Naive thymus-derived CD8-positive, alpha-beta T cell (primary cell): ENCODE measurements at regions not wholly inside any gene's neighbourhood (a gene's known extent, or its start where the extent isn't known, plus 50 kb on each side); places are given as distances from the start of the nearest gene placed in this dataset.

ENCODE experiments used
- ATAC-seq, 2 donors: fragments of 150-1000 bp; cut with Tn5 transposase in 1 of 2; sonication (Bioruptor Pico), chemical (Tn5 transposase) in 1 of 2; 1 replicate in 1 of 2; 2 replicates in 1 of 2; pipeline ENCODE4 v1.10.0; 2021; ENCODE audit warnings: mild to moderate bottlenecking in 2 of 2, moderate library complexity in 2 of 2
- POLR2A ChIA-PET: fragments of 350-600 bp; sonication (Branson Sonifier 250); formaldehyde crosslinking; loops from one replicate; lab custom pipeline; 2021; ENCODE audit warnings: antibody characterized with exemption; lab: Charles Lee
- DNase-seq, 10 donors: peaks; one replicate each; pipeline versions ENCODE4 v3.0.0 to v3.0.0-alpha.2; 2020 to 2022
- H3K27ac Mint-ChIP-seq, 10 donors: one replicate each; pipeline ENCODE4 v1.8.0; 2020 to 2022; ENCODE audit warnings: mild to moderate bottlenecking in 10 of 10, mixed read lengths in 10 of 10, moderate library complexity in 4 of 10, inconsistent platforms in 1 of 10
- H3K27me3 Mint-ChIP-seq, 5 donors: one replicate each; pipeline ENCODE4 v1.8.0; 2021 to 2022; ENCODE audit warnings: mixed read lengths in 5 of 5
- H3K36me3 Mint-ChIP-seq, 3 donors: one replicate each; pipeline ENCODE4 v1.8.0; 2020 to 2022; ENCODE audit warnings: mixed read lengths in 3 of 3, mild to moderate bottlenecking in 2 of 3, inconsistent platforms in 1 of 3
- H3K4me1 Mint-ChIP-seq, 4 donors: one replicate each; pipeline ENCODE4 v1.8.0; 2021 to 2022; ENCODE audit warnings: mixed read lengths in 4 of 4
- H3K4me3 Mint-ChIP-seq, 10 donors: one replicate each; pipeline ENCODE4 v1.8.0; 2020 to 2022; ENCODE audit warnings: mild to moderate bottlenecking in 10 of 10, mixed read lengths in 10 of 10, moderate library complexity in 6 of 10, inconsistent platforms in 1 of 10
- H3K9me3 Mint-ChIP-seq, 9 donors: one replicate each; pipeline ENCODE4 v1.8.0; 2020 to 2022; ENCODE audit warnings: mixed read lengths in 9 of 9, mild to moderate bottlenecking in 3 of 9, inconsistent platforms in 1 of 9, moderate library complexity in 1 of 9

DNA sequence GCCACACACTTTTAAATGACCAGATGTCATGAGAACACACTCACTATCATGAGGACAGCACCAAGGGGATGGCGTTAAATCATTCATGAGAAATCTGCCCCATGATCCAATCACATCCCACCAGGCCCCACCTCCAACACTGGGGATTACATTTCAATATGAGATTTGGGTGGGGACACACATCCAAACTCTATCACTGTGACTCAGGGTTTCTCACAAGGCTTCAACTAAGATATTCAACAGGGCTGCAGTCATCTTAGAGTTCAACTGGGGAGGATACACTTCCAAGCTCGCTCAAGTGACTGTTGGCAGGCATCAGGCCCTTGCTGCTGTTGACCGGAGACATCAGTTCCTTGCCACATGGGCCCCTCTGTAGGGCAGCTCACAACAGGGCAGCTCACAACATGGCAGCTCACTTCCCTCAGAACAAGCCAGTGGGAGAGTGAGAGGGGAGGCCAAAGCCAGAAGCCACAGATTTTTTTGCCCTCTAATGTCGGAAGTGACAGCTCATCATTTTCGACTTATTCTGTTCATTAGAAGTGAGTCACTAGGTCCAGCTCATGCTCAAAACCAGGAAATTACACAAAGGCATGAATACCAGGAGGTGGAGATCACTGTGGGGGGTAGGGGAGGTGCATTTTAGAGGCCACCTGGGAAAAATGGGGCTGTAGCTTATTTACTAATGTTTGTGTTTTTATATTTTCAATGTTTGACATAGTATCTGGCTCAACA, 50.8 kb upstream of the PTHLH start:
- H3K4me3 Mint-ChIP-seq, result no peak overlapping the region
- no peak overlapping the region for H3K27ac Mint-ChIP-seq
- H3K27me3 Mint-ChIP-seq, result peaks cover 6 to 31% (median 19%) of the 10 kb centered on the region in 5 donors
- H3K9me3 Mint-ChIP-seq, result peaks cover 0 to 4% (median 0%) of the 10 kb centered on the region in 9 donors
- POLR2A ChIA-PET, result no interaction called here
- no peak for ATAC-seq
- no peaks in the 10 kb centered on the region for H3K36me3 Mint-ChIP-seq
- DNase-seq, result no peak
- H3K4me1 Mint-ChIP-seq, result no peaks in the 10 kb centered on the region

DNA sequence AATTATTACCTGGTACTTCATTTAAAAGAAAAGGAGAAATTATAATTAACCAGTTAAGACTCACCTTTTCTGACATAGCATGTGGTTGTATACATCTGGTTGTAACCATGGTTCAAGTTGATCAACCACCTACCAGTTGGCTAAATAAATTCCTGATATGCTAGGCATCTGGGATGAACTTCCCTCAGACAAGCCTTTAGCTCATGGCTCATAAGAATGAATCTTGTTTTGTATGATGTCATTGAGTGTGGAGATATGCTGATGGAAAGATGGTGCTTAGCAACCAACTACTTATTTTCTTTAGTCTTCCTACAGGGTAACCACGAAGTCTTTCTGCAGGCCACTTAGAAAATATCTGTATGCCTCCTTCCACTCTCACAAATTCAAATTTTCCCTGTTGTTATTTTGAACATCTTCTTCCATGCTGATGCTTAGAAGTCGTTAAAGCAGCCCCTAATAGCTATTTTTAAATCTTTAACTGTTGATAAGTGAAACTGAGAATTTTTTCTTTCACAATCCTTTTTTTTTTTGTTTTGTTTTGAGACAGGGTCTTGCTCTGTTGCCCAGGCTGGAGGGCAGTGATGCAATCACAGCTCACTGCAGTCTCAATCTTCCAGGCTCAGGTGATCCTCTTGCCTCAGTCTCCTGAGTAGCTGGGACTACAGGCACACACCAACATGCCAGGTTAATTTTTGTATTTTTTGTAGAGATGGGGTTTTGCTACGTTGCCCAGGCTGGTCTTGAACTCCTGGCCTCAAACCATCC, 51.9 kb upstream of the PTHLH start:
- ATAC-seq, result no peak
- H3K9me3 Mint-ChIP-seq, result peaks cover 0 to 4% (median 0%) of the 10 kb centered on the region in 9 donors

DNA sequence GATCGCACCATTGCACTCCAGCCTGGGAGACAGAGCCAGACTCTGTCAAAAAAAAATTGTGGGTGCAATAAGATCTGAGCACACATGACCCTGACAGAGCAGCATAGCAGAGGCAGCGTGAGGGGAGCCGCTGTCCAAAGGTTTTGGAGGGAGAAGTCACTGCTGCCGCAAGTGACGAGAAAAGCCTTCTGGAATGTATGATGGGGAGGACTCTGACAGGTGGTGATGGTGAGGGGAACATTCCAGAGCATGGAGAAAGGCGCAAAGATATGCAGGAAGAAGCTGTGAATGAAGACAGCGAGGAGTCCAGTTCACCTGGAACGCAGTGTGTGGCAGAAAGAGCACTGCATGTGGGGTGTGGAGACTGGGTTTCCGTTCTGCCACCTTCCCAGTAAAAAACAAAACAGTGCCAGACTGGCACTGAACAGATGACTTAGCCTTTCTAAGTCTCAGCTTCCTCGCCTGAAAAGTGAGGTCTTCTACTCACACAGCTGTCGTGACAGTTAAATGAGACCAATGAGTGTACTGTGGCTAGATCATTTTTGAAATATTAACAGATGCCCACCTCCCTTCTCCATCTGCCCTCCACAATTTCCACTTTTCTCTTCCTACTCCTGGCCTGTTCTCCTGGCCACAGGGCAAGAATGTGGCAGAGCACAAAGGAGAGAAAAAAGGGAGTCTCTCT, 53.4 kb upstream of the PTHLH start:
- no peaks in the 10 kb centered on the region for H3K36me3 Mint-ChIP-seq
- DNase-seq (no peak), ATAC-seq (no peak)
- peaks cover 3 to 31% (median 19%) of the 10 kb centered on the region in 5 donors for H3K27me3 Mint-ChIP-seq
- no peak overlapping the region for H3K4me3 Mint-ChIP-seq
- H3K4me1 Mint-ChIP-seq, result no peaks in the 10 kb centered on the region
- H3K27ac Mint-ChIP-seq, result no peak overlapping the region
- H3K9me3 Mint-ChIP-seq, result peaks cover 0 to 3% (median 0%) of the 10 kb centered on the region in 9 donors
- POLR2A ChIA-PET, result no interaction called here

More for the DNA sequence above, 51.9 kb upstream of the PTHLH start:
- DNase-seq, result no peak
- peak overlapping the region in 1 of 10 donors; percentile 20 for H3K27ac Mint-ChIP-seq
- no peaks in the 10 kb centered on the region for H3K36me3 Mint-ChIP-seq
- POLR2A ChIA-PET, result interaction anchor here (0.7 kb wide), 1 partner anchor 229 kb away, joined by 3 read pairs; no protein-coding TSS in a partner anchor
- H3K4me1 Mint-ChIP-seq, result no peaks in the 10 kb centered on the region
- peaks cover 5 to 31% (median 19%) of the 10 kb centered on the region in 5 donors for H3K27me3 Mint-ChIP-seq
- H3K4me3 Mint-ChIP-seq, result no peak overlapping the region

DNA sequence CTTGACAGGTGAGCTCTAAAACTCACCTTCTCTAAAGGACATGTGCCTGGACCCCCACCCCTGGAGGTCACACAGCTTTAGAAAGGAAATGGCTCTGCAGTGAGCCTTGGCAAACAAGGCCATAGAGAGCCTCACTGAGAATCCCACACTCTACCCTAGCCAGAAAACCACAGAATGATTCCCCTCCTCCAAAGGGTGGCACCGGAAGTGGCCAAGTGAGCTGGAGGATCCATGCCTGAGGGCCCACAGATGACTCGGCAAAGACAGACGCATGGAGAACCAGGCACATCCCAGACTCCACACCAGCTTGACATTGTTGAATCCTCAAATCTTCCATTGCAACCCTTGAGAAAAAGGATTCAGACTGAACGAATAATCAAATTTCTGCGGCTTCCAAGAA, 54.2 kb upstream of the PTHLH start:
- no peaks in the 10 kb centered on the region for H3K36me3 Mint-ChIP-seq
- H3K9me3 Mint-ChIP-seq, result peaks cover 0 to 3% (median 0%) of the 10 kb centered on the region in 9 donors
- peaks cover 2 to 31% (median 19%) of the 10 kb centered on the region in 5 donors for H3K27me3 Mint-ChIP-seq
- ATAC-seq (no peak), DNase-seq (no peak)
- no peak overlapping the region for H3K27ac Mint-ChIP-seq
- POLR2A ChIA-PET, result no interaction called here
- H3K4me3 Mint-ChIP-seq, result no peak overlapping the region
- H3K4me1 Mint-ChIP-seq, result no peaks in the 10 kb centered on the region

DNA sequence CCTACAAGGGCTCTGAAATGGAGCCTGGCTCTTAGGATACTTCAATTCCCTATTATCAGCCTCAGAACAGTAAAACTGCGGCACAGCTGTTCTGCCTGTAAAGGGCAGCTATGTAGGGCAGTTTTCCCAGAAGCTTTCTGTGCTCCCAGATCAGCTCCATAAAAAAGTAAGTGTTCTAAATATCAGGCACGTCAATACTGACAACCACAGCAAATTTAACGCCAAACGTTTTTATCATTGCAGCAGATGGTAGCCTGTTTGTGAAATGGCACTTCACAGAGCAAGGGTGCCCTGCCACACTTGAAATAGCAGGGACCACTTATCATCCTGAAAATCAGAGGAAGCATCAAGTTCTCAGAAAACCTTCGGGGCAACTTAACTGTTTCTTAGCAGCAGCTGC, 54.8 kb upstream of the PTHLH start:
- Mint-ChIP-seq H3K9me3 (peaks cover 0 to 3% (median 0%) of the 10 kb centered on the region in 9 donors), H3K36me3 (no peaks in the 10 kb centered on the region), H3K4me3 (no peak overlapping the region), H3K4me1 (no peaks in the 10 kb centered on the region), H3K27me3 (peaks cover 2 to 31% (median 19%) of the 10 kb centered on the region in 5 donors), H3K27ac (no peak overlapping the region)
- POLR2A ChIA-PET, result no interaction called here
- DNase-seq (no peak), ATAC-seq (no peak)

DNA sequence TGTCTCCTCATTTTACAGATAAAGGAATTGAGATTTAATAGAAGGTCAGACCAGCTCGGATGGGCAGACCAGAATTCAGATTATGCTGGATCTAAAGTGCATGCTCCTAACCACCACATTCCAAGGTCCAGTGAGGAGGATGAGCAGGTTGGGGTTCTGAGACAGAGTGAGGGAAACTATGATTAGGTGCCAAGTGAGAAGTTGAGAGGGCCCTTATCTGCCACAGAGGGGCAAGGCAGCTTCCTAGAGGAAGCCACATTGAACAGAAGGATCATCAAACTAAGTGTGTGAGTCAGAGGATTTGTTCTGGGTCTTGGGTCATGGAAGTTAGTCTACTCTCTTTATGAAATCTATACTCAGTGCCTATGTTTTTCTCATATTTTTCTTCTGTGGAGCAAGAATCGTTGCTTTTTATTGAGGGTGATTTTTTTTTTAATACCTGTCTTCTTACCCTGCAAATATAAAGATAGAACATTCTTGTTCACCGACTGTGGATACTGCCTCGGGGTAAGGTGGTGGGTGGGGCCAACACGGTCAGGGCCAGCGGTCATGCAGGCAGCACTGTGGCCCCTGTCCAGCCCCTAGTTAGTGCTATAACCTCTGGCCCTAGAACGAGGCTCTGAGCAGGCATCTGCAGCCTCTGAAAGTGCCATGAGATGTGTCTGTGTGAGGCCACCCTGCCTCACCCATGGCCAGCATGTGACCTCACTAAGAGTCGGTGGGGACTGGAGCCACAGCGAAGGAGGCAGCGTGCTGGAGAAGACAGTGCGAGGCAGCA, 55.6 kb upstream of the PTHLH start:
- DNase-seq (no peak), ATAC-seq (no peak)
- H3K4me3 Mint-ChIP-seq, result no peak overlapping the region
- no peak overlapping the region for H3K27ac Mint-ChIP-seq
- H3K36me3 Mint-ChIP-seq, result no peaks in the 10 kb centered on the region
- no peaks in the 10 kb centered on the region for H3K4me1 Mint-ChIP-seq
- H3K27me3 Mint-ChIP-seq, result peaks cover 2 to 24% (median 14%) of the 10 kb centered on the region in 5 donors
- peaks cover 0 to 3% (median 0%) of the 10 kb centered on the region in 9 donors for H3K9me3 Mint-ChIP-seq
- POLR2A ChIA-PET, result no interaction called here

DNA sequence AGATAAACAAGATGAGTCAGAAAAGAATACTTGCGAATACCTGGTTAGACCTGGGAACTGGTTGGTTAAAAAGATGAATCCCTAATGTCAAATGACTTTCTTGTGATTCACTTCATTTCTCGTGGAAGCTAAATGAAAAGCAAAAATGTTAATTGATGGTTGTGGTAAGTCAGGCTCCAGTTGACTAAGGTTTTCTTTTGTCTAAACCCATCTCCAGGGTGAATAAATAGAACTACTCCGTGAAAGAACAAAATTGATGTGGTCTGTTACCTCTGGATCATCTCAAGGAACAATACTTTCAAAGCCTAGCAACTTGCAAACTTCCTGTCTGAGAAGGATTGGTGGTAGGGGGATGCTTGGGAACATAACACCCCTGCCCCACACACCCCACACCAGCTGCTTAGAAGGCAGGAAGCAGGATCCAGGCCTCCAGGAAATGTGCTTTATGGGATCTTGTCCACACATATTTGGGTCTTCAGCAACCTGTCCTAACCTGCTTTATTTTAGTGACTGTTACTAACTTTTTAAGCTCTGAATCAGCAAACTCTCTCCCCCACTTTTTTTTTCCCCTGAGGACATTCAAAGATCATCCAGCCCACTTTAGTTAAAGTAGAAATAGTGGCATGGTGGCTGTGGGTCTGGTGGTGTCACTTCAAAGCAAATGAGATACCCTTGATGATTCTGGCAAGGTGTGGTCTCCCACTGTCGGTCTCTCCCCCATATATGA, 60.4 kb upstream of the PTHLH start:
- H3K4me1 Mint-ChIP-seq, result no peaks in the 10 kb centered on the region
- ATAC-seq, result no peak
- POLR2A ChIA-PET, result no interaction called here
- no peaks in the 10 kb centered on the region for H3K36me3 Mint-ChIP-seq
- H3K27ac Mint-ChIP-seq, result peak overlapping the region in 1 of 10 donors; percentile 44
- no peak overlapping the region for H3K4me3 Mint-ChIP-seq
- peaks cover 0 to 2% (median 0%) of the 10 kb centered on the region in 5 donors for H3K27me3 Mint-ChIP-seq
- DNase-seq, result no peak
- no peaks in the 10 kb centered on the region for H3K9me3 Mint-ChIP-seq

DNA sequence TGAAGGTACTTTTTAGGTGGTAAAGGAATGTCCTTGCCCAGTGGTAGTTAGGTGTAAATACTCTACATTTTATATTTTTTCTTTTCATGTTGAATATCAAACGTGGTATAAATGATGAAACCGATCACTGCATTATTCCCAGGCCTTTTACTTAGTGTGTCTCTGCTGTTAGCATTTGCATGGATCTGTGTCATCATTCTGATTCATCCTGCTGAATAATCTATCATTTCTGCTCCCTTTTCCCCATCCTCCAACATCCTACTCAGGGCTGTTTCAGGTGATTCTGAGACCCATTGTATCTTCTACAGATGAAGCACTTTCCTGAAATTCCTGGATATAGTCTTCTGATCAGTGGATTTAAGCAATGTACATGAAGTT, 61.0 kb upstream of the PTHLH start:
- no peak for ATAC-seq
- no peak overlapping the region for H3K27ac Mint-ChIP-seq
- no peak for DNase-seq
- H3K27me3 Mint-ChIP-seq, result peaks cover 0 to 2% (median 0%) of the 10 kb centered on the region in 5 donors
- no peaks in the 10 kb centered on the region for H3K36me3 Mint-ChIP-seq
- POLR2A ChIA-PET, result no interaction called here
- no peaks in the 10 kb centered on the region for H3K9me3 Mint-ChIP-seq
- no peak overlapping the region for H3K4me3 Mint-ChIP-seq
- no peaks in the 10 kb centered on the region for H3K4me1 Mint-ChIP-seq

DNA sequence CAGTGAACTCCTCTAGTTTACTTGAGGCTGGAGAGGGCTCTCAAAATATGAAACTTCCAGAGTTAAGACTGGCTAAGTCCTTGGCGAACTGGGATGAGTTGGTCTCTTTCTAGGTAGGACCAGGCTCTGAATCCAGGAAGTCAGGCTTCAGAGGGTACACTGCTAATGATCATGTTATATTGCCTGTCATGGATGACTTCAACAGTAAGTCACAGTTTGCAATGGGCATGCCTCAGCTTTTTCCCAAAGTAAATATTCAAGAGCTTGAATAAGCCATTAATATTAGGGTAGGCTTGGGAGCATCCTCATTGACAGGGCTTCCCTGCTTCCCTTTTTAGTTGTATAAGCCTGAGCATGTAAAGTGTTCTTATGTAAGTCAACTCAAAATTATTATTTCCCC, 61.7 kb upstream of the PTHLH start:
- Mint-ChIP-seq H3K9me3 (no peaks in the 10 kb centered on the region), H3K27me3 (peaks cover 0 to 2% (median 0%) of the 10 kb centered on the region in 5 donors), H3K4me3 (no peak overlapping the region), H3K36me3 (no peaks in the 10 kb centered on the region), H3K4me1 (no peaks in the 10 kb centered on the region), H3K27ac (no peak overlapping the region)
- ATAC-seq, result no peak
- DNase-seq, result no peak
- POLR2A ChIA-PET, result no interaction called here

DNA sequence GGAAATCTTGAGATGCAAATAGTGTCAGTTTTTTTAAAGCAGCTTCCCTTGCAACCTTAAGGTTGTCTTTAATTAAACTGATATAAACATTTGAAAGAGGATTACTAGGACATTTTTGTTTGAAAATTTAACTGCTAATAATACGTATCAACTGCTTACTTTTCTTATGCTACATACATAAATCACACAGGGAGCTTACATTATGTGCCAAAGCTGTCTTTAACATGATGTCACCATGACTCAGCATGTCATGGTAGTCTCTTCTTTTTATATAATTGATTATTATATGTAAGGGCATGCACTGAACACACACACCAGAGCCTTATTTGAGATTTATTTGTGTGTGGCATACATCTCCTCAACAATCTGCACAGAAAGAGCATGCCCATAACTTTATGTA, 63.0 kb upstream of the PTHLH start:
- ATAC-seq (no peak), DNase-seq (no peak)
- Mint-ChIP-seq H3K4me1 (no peaks in the 10 kb centered on the region), H3K4me3 (no peak overlapping the region), H3K27me3 (no peaks in the 10 kb centered on the region), H3K36me3 (no peaks in the 10 kb centered on the region), H3K27ac (no peak overlapping the region), H3K9me3 (no peaks in the 10 kb centered on the region)
- POLR2A ChIA-PET, result no interaction called here

DNA sequence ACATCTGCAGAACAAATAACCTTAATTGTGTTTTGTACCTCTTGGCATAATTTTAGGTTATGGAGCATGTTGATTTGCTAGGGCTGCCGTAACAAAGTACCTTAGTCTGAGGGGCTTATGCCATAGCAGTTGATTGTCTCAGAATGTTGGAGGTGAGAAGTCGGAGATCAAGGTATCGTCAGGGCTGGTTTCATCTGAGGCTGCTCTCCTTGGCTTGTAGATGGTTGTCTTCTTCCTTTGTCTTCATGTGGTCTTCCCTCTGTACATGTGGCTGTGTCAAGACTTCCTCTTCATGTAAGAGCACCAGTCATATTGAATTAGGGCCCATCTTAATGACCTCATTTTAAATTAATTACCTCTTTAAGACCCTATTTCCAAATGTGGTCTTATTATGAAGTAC, 64.4 kb upstream of the PTHLH start:
- ATAC-seq (no peak), DNase-seq (no peak)
- POLR2A ChIA-PET, result no interaction called here
- Mint-ChIP-seq H3K4me1 (no peaks in the 10 kb centered on the region), H3K27ac (no peak overlapping the region), H3K9me3 (no peaks in the 10 kb centered on the region), H3K36me3 (no peaks in the 10 kb centered on the region), H3K4me3 (no peak overlapping the region), H3K27me3 (no peaks in the 10 kb centered on the region)

DNA sequence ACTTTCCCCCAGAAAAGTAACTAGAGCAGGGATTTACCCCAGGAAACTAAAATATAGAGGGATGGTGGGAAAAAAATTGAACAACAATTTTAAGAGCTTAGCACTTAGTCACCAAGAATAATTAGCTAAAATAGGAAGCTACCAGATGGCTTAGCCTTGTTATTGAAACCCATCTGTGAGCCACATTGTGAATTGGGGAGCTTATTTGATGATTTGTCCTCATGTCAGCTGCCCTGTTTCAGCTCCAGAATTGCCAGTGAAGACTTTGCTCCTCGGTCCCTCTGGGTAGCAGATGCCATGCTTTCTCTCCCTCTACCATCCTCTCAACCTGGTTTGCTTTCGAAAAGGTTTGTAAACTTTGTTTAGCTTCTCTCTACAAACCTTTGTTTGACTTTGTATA, 67.7 kb upstream of the PTHLH start:
- ATAC-seq (no peak), DNase-seq (no peak)
- Mint-ChIP-seq H3K36me3 (no peaks in the 10 kb centered on the region), H3K27ac (no peak overlapping the region), H3K4me3 (no peak overlapping the region), H3K4me1 (no peaks in the 10 kb centered on the region), H3K27me3 (no peaks in the 10 kb centered on the region), H3K9me3 (peaks cover 0 to 9% (median 3%) of the 10 kb centered on the region in 9 donors)
- POLR2A ChIA-PET, result no interaction called here
